Kidney (tissue), 13 donors: ENCODE measurements at regions not wholly inside any gene's neighbourhood (a gene's known extent, or its start where the extent isn't known, plus 50 kb on each side); places are given as distances from the start of the nearest gene placed in this dataset.
A peak's percentile ranks its signal among the peaks of the same experiment; 100 is the strongest.

Experiments used
- DNase-seq, 5 donors: peaks; one replicate each; pipeline ENCODE4 v3.0.0-alpha.2; 2013 to 2020
- FAIRE-seq: peaks from 2 replicates; lab custom pipeline; 2012; peaks lifted over from hg19 to GRCh38; lab: Jason Lieb, UNC
- H3K27ac ChIP-seq, 2 donors: one replicate each; pipeline ENCODE4 v1.7.0; 2013; ENCODE audit warnings: low read depth in 2 of 2, low read length in 2 of 2, inconsistent platforms in 1 of 2
- H3K27me3 ChIP-seq: one replicate; pipeline ENCODE4 v1.7.1; 2013; ENCODE audit warnings: low read length, inconsistent platforms; ENCODE audit not compliant: control insufficient read depth, insufficient read depth
- H3K36me3 ChIP-seq, 3 donors: one replicate each; pipeline versions ENCODE4 v1.7.0 to v1.7.1; 2013; ENCODE audit warnings: low read length in 3 of 3, control low read depth in 1 of 3, inconsistent platforms in 1 of 3; ENCODE audit not compliant: insufficient read depth in 3 of 3, control insufficient read depth in 2 of 3
- H3K4me1 ChIP-seq, 3 donors: one replicate each; pipeline versions ENCODE4 v1.7.0 to v1.7.1; 2013; ENCODE audit warnings: low read length in 3 of 3, inconsistent platforms in 1 of 3, low read depth in 1 of 3; ENCODE audit not compliant: control insufficient read depth in 2 of 3, insufficient read depth in 2 of 3
- H3K4me3 ChIP-seq, 3 donors: one replicate each; pipeline versions ENCODE4 v1.7.0 to v1.8.1; 2013; ENCODE audit warnings: low read length in 3 of 3, control low read depth in 1 of 3, inconsistent platforms in 1 of 3
- H3K9ac ChIP-seq, 3 donors: one replicate each; pipeline versions ENCODE4 v1.7.0 to v1.7.1; 2013; ENCODE audit warnings: low read length in 3 of 3, control low read depth in 1 of 3, inconsistent platforms in 1 of 3
- H3K9me3 ChIP-seq, 3 donors: one replicate each; pipeline versions ENCODE4 v1.7.0 to v1.7.1; 2013; ENCODE audit warnings: low read length in 3 of 3, control low read depth in 1 of 3, inconsistent platforms in 1 of 3; ENCODE audit not compliant: control insufficient read depth in 2 of 3, insufficient read depth in 1 of 3
- intact Hi-C: fragments of 100-400 bp; cut with DNase I; formaldehyde crosslinking; loops from one replicate; pipeline ENCODE4 v1.11.1; 2022
- TF ChIP-seq, protein P1 (sequence below): IDR thresholded peaks from 3 replicates; pipeline ENCODE4 v1.5.1; 2012; ENCODE audit warnings: mild to moderate bottlenecking, moderate library complexity, borderline replicate concordance; ENCODE audit not compliant: insufficient read depth; ENCODE audit errors: extremely low read depth
- donor health status: control.
- donor health status: control.
- donor health status: control.
- donor health status: control.
- donor health status: control.
- donor health status: DM: yes; HTN: yes; CAD: no.
- donor health status: Normal renal cell carcinoma (clear cell type).

DNA sequence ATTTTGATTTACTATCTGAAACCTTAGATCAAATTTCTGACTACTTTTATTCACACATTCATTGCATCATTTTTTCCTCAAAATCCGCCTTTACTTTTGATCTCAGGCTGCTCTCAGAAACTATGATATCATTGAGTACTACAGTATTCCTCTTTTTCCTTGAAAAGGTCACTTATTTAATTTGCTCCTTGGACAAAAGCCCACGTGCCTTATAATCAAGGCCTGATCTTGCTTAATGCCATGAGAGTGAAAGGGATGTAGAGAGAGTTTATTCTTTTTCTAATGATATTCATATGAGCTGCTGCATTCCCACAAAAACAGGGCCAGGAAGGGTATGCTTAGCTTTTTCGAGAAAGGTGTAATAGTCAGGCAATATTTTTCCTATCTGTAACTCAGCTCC is 327.0 kb downstream of the ETS1 start:
- TF ChIP-seq, protein P1, sequence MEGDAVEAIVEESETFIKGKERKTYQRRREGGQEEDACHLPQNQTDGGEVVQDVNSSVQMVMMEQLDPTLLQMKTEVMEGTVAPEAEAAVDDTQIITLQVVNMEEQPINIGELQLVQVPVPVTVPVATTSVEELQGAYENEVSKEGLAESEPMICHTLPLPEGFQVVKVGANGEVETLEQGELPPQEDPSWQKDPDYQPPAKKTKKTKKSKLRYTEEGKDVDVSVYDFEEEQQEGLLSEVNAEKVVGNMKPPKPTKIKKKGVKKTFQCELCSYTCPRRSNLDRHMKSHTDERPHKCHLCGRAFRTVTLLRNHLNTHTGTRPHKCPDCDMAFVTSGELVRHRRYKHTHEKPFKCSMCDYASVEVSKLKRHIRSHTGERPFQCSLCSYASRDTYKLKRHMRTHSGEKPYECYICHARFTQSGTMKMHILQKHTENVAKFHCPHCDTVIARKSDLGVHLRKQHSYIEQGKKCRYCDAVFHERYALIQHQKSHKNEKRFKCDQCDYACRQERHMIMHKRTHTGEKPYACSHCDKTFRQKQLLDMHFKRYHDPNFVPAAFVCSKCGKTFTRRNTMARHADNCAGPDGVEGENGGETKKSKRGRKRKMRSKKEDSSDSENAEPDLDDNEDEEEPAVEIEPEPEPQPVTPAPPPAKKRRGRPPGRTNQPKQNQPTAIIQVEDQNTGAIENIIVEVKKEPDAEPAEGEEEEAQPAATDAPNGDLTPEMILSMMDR = no peak
- DNase-seq (no peak), FAIRE-seq (no peak)
- Histone ChIP-seq H3K4me1 (peaks cover 0 to 6% (median 0%) of the 10 kb centered on the region in 3 donors), H3K27ac (peak overlapping the region in 1 of 2 donors; percentile 0), H3K4me3 (no peak overlapping the region), H3K9ac (no peak overlapping the region), H3K36me3 (no peaks in the 10 kb centered on the region), H3K27me3 (no peaks in the 10 kb centered on the region), H3K9me3 (no peaks in the 10 kb centered on the region)
- intact Hi-C loops = no loop called here

DNA sequence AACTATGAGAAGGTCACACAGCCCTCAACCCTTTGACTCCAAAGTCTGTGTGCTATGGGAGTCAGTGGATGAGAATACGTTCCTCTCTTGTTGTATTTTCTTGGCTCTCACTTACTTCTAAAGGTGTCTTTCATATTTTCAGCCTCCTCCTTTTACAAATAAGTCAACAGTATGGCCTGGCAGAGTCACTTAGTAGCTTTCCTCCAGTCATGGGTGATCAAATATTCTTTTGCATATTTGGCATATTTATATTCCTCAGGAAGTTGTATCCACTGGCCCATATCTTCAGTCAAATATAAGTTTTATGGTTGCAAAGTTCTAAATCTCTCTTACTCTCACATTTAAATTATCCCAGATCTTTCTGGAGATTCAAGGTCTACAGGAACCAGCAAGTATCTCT is 327.5 kb downstream of the ETS1 start:
- TF ChIP-seq, protein P1 = no peak
- Histone ChIP-seq H3K9me3 (no peaks in the 10 kb centered on the region), H3K36me3 (no peaks in the 10 kb centered on the region), H3K9ac (no peak overlapping the region), H3K4me3 (no peak overlapping the region), H3K27me3 (no peaks in the 10 kb centered on the region), H3K27ac (no peak overlapping the region), H3K4me1 (peaks cover 0 to 6% (median 0%) of the 10 kb centered on the region in 3 donors)
- DNase-seq (no peak), FAIRE-seq (no peak)
- intact Hi-C loops = no loop called here

DNA sequence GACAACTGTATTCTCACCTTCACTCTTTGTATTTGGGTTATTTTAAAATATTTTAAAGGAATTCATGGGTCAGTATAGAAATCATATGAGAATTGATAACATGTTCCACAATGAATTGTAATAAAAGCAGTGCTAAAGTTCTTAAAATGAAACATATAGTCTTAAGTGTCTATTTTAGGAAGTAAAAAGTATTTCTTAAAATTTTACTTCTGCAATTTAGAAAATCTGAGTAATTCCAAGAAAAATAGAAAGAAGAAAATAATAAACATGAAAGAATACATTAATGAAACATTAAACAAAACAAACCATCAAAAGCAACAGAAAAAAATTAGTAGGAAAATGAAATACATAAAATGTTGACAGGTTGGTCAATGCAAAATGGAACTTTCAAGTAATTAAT is 332.4 kb downstream of the ETS1 start:
- Histone ChIP-seq H3K27me3 (no peaks in the 10 kb centered on the region), H3K4me3 (no peak overlapping the region), H3K9ac (no peak overlapping the region), H3K36me3 (no peaks in the 10 kb centered on the region), H3K4me1 (peaks cover 0 to 4% (median 0%) of the 10 kb centered on the region in 3 donors), H3K9me3 (no peaks in the 10 kb centered on the region), H3K27ac (no peak overlapping the region)
- DNase-seq (no peak), FAIRE-seq (no peak)
- TF ChIP-seq, protein P1 = no peak
- intact Hi-C loops = no loop called here

DNA sequence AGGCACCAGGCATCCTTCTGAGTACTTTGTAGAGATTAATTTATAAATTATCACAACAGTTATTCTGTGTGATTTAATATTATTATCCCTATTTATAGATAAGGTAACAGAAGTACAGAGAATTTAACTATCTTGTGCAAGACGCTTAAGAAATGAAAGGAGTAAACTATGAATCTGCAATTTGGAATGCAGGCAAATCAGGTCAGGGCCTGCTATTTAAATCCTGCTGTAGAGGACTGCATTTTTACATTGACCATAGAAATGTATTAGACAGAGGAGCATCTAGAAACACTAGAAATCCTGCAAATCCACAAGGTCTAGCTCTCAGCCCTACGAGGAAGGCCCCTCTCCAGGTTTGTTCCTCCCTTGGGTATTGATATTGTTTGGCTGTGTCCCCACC is 336.2 kb downstream of the ETS1 start:
- DNase-seq (no peak), FAIRE-seq (no peak)
- no peaks in the 10 kb centered on the region for H3K36me3 ChIP-seq
- TF ChIP-seq, protein P1 = no peak
- H3K27me3 ChIP-seq = no peaks in the 10 kb centered on the region
- H3K4me3 ChIP-seq = no peak overlapping the region
- intact Hi-C loops = no loop called here
- no peak overlapping the region for H3K27ac ChIP-seq
- H3K4me1 ChIP-seq = peaks cover 0 to 2% (median 0%) of the 10 kb centered on the region in 3 donors
- H3K9me3 ChIP-seq = no peaks in the 10 kb centered on the region
- H3K9ac ChIP-seq = no peak overlapping the region
